ENCODE measurements at regions not wholly inside any gene's neighbourhood (a gene's known extent, or its start where the extent isn't known, plus 50 kb on each side); places are given as distances from the start of the nearest gene placed in this dataset.

- no peak for DNase-seq (ENCODE audit: low read depth)
- no peak overlapping the region for H3K4me3 ChIP-seq (ENCODE audit: low read depth, low read length)
- TF ChIP-seq CTCF (IDR thresholded peaks at IDR 0.05; ENCODE audit: control insufficient read depth, extremely low read depth, insufficient read depth), result no peak
Observed at GRCh38 chr2:15889442-15890123, 50.8 kb upstream of the MYCN start.

- no peak for DNase-seq (ENCODE audit: low read depth)
- TF ChIP-seq CTCF (IDR thresholded peaks at IDR 0.05; ENCODE audit: control insufficient read depth, extremely low read depth, insufficient read depth), result no peak
- no peak overlapping the region for H3K4me3 ChIP-seq (ENCODE audit: low read depth, low read length)
Observed at GRCh38 chr2:15890124-15890754, 50.1 kb upstream of the MYCN start.

All from LNCaP clone FGC (cell line).